DMS153 (cell line): ENCODE measurements at regions not wholly inside any gene's neighbourhood (a gene's known extent, or its start where the extent isn't known, plus 50 kb on each side); places are given as distances from the start of the nearest gene placed in this dataset.

Experiments used
- DNase-seq: peaks from one replicate; lab custom pipeline; 2025; lab: John Stamatoyannopoulos, UW

DNA sequence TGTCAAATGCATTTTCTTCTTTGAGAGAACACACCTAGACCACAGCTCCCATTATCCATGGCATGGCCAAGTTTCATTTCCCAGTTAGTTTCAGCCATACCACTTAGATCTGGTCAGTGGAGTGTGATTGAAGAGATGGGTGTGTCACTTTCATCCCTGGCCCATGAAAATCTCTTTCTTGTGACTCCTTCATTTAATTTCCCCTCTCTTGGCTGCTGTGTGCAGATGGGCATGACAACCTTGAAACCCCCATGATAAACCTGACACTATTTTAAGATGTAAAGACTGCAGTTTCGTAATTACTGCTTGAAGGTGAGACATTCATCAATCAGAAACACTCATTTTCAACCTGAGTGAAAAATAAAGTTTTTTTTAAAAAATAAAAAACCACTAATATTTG, 284.9 kb downstream of the IL15 start:
- DNase-seq = no peak

DNA sequence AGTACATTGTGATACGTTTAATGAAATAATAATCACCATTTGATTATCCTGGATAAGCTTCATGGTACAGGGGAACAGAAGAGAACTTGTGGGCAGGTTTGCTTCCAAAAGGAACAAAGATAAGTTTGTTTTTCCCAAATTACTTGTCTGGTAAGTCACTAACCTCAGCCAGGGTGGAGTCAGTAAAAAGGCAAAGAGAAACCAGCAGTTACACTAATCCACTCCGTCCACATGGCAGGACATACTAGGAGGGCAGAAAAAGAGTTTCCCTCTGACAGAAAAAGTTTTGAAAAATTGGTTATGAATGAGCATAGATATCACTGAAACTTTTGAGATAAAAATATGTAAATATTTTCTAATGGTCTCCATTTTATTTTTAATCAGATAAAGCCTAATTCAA, 285.9 kb downstream of the IL15 start:
- no peak for DNase-seq

GRCh38 chr4:141926406-141926805, 290.0 kb downstream of the IL15 start:
- DNase-seq = no peak

GRCh38 chr4:141932490-141932889, 296.1 kb downstream of the IL15 start:
- DNase-seq = no peak

DNA sequence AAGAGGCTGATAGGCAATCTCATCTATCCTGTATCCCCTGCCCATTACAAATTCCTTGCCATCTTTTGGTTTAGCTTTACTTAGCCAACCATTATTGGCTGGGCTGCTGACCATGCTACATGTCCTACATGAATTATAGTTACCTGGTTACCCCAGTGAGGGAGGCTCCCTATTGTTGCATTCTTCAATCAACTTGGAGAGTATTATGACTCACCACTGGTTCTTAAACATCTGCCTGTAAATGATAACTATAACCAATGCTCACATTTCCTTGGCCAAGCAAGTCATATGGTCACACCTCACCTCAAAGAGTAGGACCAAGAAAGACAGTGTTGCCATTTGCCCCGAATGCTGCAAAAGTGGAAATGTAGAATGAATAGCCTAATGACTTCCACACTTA, 297.6 kb downstream of the IL15 start:
- DNase-seq = no peak

DNA sequence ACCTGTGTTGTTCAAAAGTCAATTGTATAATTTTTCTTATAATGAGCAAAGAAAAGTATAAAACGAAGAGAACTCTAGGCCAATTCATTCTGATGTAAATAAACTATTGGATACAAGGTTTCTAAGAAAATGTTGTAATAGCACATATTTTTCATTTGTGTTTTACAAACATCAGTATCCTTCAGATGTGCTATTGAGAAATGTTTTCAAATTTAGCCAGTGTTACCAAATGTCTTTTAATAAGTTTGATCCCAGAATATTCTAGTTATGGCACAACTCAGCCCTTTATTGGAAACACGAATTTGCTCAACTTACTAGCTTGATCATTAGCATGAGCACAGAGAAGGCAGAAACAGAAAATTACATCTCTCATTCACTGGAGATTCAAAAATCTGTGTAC, 319.3 kb downstream of the IL15 start:
- no peak for DNase-seq

DNA sequence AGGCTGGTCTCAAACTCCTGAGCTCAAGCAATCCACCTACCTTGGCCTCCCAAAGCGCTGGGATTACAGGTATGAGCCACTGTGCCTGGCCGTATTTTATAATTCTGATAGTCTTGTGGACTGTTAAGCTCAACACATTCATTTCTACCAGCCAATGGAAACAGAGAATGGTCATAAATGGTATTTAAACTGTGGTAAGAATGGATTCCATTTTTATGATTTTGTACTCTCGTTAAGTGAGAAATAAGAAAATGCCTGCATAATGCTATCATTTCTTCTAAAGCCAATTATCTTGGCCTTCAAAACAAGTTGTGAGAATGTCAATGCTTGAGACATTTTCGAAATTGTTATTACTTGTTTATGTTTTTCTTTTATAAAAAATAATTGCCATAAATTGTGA, 321.0 kb downstream of the IL15 start:
- no peak for DNase-seq

GRCh38 chr4:141962486-141962885, 326.1 kb downstream of the IL15 start:
- no peak for DNase-seq

DNA sequence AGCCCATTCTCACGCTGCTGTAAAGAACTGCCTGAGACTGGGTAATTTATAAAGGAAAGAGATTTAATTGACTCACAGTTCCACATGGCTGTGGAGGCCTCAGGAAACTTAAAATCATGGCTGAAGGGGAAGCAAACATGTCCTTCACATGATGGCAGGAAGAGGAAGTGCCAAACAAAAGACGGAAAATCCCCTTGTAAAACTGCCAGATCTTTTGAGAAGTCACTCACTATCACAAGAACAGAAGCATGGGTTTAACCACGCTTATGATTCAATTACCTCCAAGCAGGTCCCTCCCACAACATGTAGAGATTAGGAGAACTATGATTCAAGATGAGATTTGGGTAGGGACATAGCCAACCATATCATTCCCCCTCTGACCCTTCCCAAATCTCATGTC, 335.5 kb downstream of the IL15 start:
- DNase-seq = no peak

- DNase-seq = no peak
Measured at GRCh38 chr4:141972950-141973349, 336.6 kb downstream of the IL15 start.
